ENCODE measurements at regions not wholly inside any gene's neighbourhood (a gene's known extent, or its start where the extent isn't known, plus 50 kb on each side); places are given as distances from the start of the nearest gene placed in this dataset.

GRCh38 chr18:78196280-78196679 lies 783.3 kb upstream of the SALL3 start:
- H4K20me1 ChIP-seq (ENCODE audit: insufficient read depth, low read length): no peaks in the 10 kb centered on the region
- no peak overlapping the region for H3K4me2 ChIP-seq (ENCODE audit: low read depth, low read length)
- H3K27ac ChIP-seq (ENCODE audit: extremely low read length, insufficient read depth, low read length): no peak overlapping the region
- no peaks in the 10 kb centered on the region for H3K4me1 ChIP-seq (ENCODE audit: insufficient read depth, low read length)
- ChIA-PET CTCF (ENCODE audit: low intra/inter-chr PET ratio, low total read pairs) (no interaction called here), POLR2A (no interaction called here)
- no peak overlapping the region for H3K4me3 ChIP-seq (replicated peaks in 1 of 3; ENCODE audit: insufficient read depth in 1 of 3, low read depth in 2 of 3, low read length in 3 of 3)
- no peaks in the 10 kb centered on the region for H3K79me2 ChIP-seq (ENCODE audit: insufficient read depth, low read length)
- DNase-seq (ENCODE audit: low spot score) (no peak), FAIRE-seq (no peak), ATAC-seq (no peak)
- no peak overlapping the region for H3K9ac ChIP-seq (ENCODE audit: insufficient read depth, low read depth, low read length)
- BruUV-seq (replicated peaks): no TSS peak
- no peaks in the 10 kb centered on the region; a peak in 2 of 5 replicates for H3K27me3 ChIP-seq (ENCODE audit: control insufficient read depth in 1 of 2, insufficient read depth in 2 of 2, low read length in 2 of 2)
- no peak for TF ChIP-seq CEBPZ (IDR thresholded peaks at IDR 0.05; ENCODE audit: low read length)
- no peak for TF ChIP-seq ISX (CRISPR knock-in tag; conservative IDR thresholded peaks at IDR 0.05)
- TF ChIP-seq JUND (CRISPR knock-in tag; IDR thresholded peaks at IDR 0.05): no peak
- TF ChIP-seq ZNF746 (CRISPR knock-in tag; IDR thresholded peaks at IDR 0.05): no peak
- no peak for TF ChIP-seq HOXA3 (CRISPR knock-in tag; IDR thresholded peaks at IDR 0.05)
- TF ChIP-seq ZNF567 (CRISPR knock-in tag; IDR thresholded peaks at IDR 0.05; ENCODE audit: borderline replicate concordance): no peak
- TF ChIP-seq ARNT (IDR thresholded peaks at IDR 0.05): no peak
- no peak for TF ChIP-seq ZNF383 (CRISPR knock-in tag; IDR thresholded peaks at IDR 0.05; ENCODE audit: borderline replicate concordance)
- no peak for TF ChIP-seq ZNF891 (CRISPR knock-in tag; IDR thresholded peaks at IDR 0.05)
- TF ChIP-seq SMAD3 (CRISPR knock-in tag; IDR thresholded peaks at IDR 0.05): no peak
- TF ChIP-seq ZNF354B (CRISPR knock-in tag; IDR thresholded peaks at IDR 0.05): no peak
- no peak for TF ChIP-seq PBX2 (CRISPR knock-in tag; IDR thresholded peaks at IDR 0.05)
- no peak for TF ChIP-seq MLXIP (CRISPR knock-in tag; IDR thresholded peaks at IDR 0.05; ENCODE audit: borderline replicate concordance)
- TF ChIP-seq CENPT (CRISPR knock-in tag; IDR thresholded peaks at IDR 0.05; ENCODE audit: low read depth): no peak
- TF ChIP-seq ELF3 (CRISPR knock-in tag; IDR thresholded peaks at IDR 0.05): no peak
- no peak for TF ChIP-seq PAWR (CRISPR knock-in tag; IDR thresholded peaks at IDR 0.05; ENCODE audit: borderline replicate concordance)
- TF ChIP-seq ZFP82 (CRISPR knock-in tag; IDR thresholded peaks at IDR 0.05; ENCODE audit: borderline replicate concordance): no peak
- TF ChIP-seq ZNF883 (CRISPR knock-in tag; IDR thresholded peaks at IDR 0.05; ENCODE audit: not compliant biosample characterization): no peak
- no peaks in the 10 kb centered on the region for H3K9me3 ChIP-seq (ENCODE audit: low read length)
- in situ Hi-C loops (cut with HindIII; ENCODE audit: extremely low pct_ligation_motif_present, low pct_unique_long_range_greater_than_20kb): no loop called here
- no peak overlapping the region for H2AFZ ChIP-seq (ENCODE audit: low read length)
- no peaks in the 10 kb centered on the region for H3K36me3 ChIP-seq (replicated peaks in 1 of 2; ENCODE audit: control insufficient read depth in 1 of 2, insufficient read depth in 2 of 2, low read length in 2 of 2)
- 18% methylated on average over 2 of the region's 2 CpGs for WGBS (ENCODE audit: low lambda C conversion rate)
- intact Hi-C loops (cut with micrococcal nuclease; ENCODE audit: unreplicated experiment): no loop called here

Measured in HepG2 (cell line).